Ishikawa (cell line): ENCODE measurements at regions not wholly inside any gene's neighbourhood (a gene's known extent, or its start where the extent isn't known, plus 50 kb on each side); places are given as distances from the start of the nearest gene placed in this dataset.

Experiments
- CEBPB ChIP-seq: IDR thresholded peaks from 2 replicates; pipeline ENCODE4 v1.6.1; 2012
- CREB1 ChIP-seq: IDR thresholded peaks from 2 replicates; pipeline ENCODE4 v1.6.1; 2012; ENCODE audit warnings: low read depth
- EGR1 ChIP-seq: IDR thresholded peaks from 2 replicates; pipeline ENCODE4 v1.6.1; 2012
- EP300 ChIP-seq: IDR thresholded peaks from 2 replicates; pipeline ENCODE4 v1.6.1; 2012; ENCODE audit warnings: borderline replicate concordance
- FOXM1 ChIP-seq: IDR thresholded peaks from 2 replicates; pipeline ENCODE4 v1.6.1; 2012; ENCODE audit warnings: low read depth, borderline replicate concordance
- NFIC ChIP-seq: IDR thresholded peaks from 2 replicates; pipeline ENCODE4 v1.6.1; 2012
- RAD21 ChIP-seq: IDR thresholded peaks from 2 replicates; pipeline ENCODE4 v1.6.1; 2012; ENCODE audit warnings: low read depth
- REST ChIP-seq: IDR thresholded peaks from 2 replicates; pipeline ENCODE4 v1.6.1; 2012; ENCODE audit warnings: low read depth, mild to moderate bottlenecking
- TAF1 ChIP-seq: IDR thresholded peaks from 2 replicates; pipeline ENCODE4 v1.6.1; 2012; ENCODE audit warnings: low read depth, mild to moderate bottlenecking
- TCF12 ChIP-seq: IDR thresholded peaks from 2 replicates; pipeline ENCODE4 v1.6.1; 2012; ENCODE audit warnings: low read depth
- TEAD4 ChIP-seq: IDR thresholded peaks from 2 replicates; pipeline ENCODE4 v1.6.1; 2012
- YY1 ChIP-seq: IDR thresholded peaks from 2 replicates; pipeline ENCODE4 v1.6.1; 2012; ENCODE audit warnings: low read depth
- ZBTB7A ChIP-seq: IDR thresholded peaks from 2 replicates; pipeline ENCODE4 v1.6.1; 2012; ENCODE audit warnings: low read depth
- TF ChIP-seq, protein P1 (sequence below): IDR thresholded peaks from 2 replicates; pipeline ENCODE4 v1.6.1; 2012
- TF ChIP-seq, protein P2 (sequence below): IDR thresholded peaks from 2 replicates; pipeline ENCODE4 v1.6.1; 2012

DNA sequence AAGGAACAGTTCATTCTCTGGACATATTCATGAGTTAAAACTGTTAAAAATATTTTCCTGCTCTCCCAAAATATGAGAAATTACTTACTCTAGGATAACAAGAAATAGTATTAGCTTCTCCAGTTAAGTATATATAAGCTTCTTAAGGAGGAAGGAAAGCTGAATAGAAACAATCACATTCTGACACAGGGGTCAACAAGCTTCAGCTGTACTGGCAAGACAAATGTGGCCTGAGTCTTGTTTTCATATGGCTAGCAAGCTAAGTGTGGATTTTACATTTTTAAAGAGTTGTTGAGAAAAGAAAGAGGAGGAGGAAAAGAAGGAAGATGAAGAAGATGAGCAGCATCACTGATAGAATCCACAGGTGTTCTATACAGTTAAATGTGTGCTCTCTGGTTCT, 313.8 kb downstream of the ZPLD1 start:
- no peak for TF ChIP-seq NFIC
- TF ChIP-seq, protein P1, sequence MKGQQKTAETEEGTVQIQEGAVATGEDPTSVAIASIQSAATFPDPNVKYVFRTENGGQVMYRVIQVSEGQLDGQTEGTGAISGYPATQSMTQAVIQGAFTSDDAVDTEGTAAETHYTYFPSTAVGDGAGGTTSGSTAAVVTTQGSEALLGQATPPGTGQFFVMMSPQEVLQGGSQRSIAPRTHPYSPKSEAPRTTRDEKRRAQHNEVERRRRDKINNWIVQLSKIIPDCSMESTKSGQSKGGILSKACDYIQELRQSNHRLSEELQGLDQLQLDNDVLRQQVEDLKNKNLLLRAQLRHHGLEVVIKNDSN, result no peak
- TF ChIP-seq CEBPB, result no peak
- TF ChIP-seq FOXM1, result no peak
- TF ChIP-seq EGR1, result no peak
- TF ChIP-seq YY1, result no peak
- TF ChIP-seq, protein P2, sequence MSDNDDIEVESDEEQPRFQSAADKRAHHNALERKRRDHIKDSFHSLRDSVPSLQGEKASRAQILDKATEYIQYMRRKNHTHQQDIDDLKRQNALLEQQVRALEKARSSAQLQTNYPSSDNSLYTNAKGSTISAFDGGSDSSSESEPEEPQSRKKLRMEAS, result no peak
- no peak for TF ChIP-seq TCF12
- TF ChIP-seq RAD21, result no peak
- TF ChIP-seq TAF1, result no peak
- TF ChIP-seq TEAD4, result no peak
- TF ChIP-seq REST, result no peak
- no peak for TF ChIP-seq CREB1
- no peak for TF ChIP-seq ZBTB7A

DNA sequence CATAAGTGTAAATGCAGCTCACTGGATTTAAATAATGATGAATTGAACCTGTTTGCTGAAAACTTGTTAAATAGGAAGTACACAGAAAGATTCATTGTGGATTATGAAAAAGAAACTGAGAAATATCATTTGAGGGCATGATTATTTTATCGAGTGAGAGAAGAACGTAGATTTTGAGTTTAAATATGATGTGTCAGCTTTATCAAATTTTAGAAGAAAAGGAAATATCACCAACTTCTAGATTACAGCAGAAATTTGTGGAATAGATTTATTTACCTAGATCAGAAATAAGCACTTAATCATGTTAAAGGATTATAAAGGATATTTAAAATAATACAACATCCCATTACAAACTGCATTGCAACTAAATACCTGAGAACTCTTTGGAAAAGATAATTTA, 315.5 kb downstream of the ZPLD1 start:
- TF ChIP-seq TEAD4, result no peak
- TF ChIP-seq RAD21, result no peak
- TF ChIP-seq REST, result no peak
- TF ChIP-seq CREB1, result no peak
- no peak for TF ChIP-seq ZBTB7A
- TF ChIP-seq TCF12, result no peak
- no peak for TF ChIP-seq EGR1
- TF ChIP-seq, protein P1, result no peak
- no peak for TF ChIP-seq EP300
- TF ChIP-seq CEBPB, result no peak

GRCh38 chr3:102753901-102754300, 319.1 kb downstream of the ZPLD1 start:
- TF ChIP-seq CREB1 (no peak), FOXM1 (no peak), EP300 (no peak), EGR1 (no peak), CEBPB (no peak), NFIC (no peak), YY1 (no peak), TEAD4 (no peak), RAD21 (no peak), ZBTB7A (no peak), TCF12 (no peak), REST (no peak), TAF1 (no peak)
- TF ChIP-seq, protein P1, result no peak
- TF ChIP-seq, protein P2, result no peak

DNA sequence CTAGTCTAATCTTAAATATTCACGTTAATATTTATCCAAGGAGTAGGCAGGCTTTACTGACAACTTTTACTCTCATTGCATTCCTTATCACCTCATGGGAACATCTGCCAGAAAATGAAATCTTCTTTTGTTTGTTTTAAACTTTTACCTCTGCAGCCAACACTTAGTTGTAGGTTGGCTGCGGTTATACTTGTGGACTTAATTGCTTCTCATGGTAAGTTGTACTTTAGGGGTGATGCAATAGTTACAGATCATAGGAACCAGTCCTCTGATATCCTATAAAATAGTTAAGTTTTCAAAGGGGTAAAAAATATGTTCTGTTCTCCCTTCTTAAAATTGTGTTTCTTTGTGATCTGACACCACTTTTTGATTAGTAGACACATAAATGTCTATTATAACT, 321.9 kb downstream of the ZPLD1 start:
- TF ChIP-seq REST (no peak), TCF12 (no peak), CEBPB (no peak), YY1 (no peak), EP300 (no peak), EGR1 (no peak), CREB1 (no peak)
- TF ChIP-seq, protein P2, result no peak
